Natural killer cell (primary cell): ENCODE measurements at regions not wholly inside any gene's neighbourhood (a gene's known extent, or its start where the extent isn't known, plus 50 kb on each side); places are given as distances from the start of the nearest gene placed in this dataset.
"Not testable (repeated sequence)": the region's sequence is repeated elsewhere in the genome, so short reads cannot be mapped to it uniquely, and the experiment has no call there.

Source experiments
- ATAC-seq, 3 donors: fragments of 150-1000 bp in 2 of 3; fragments of 200-7000 bp in 1 of 3; cut with Tn5 transposase; 1 replicate in 1 of 3; 2 replicates in 2 of 3; pipeline ENCODE4 v1.10.0; 2021; ENCODE audit warnings: mild to moderate bottlenecking in 2 of 3, moderate library complexity in 2 of 3
- DNase-seq, 2 donors: peaks; one replicate each; pipeline versions ENCODE4 v3.0.0 to v3.0.0-alpha.2; 2013 to 2021; ENCODE audit warnings: mixed read lengths in 1 of 2
- H3K27ac ChIP-seq: one replicate; pipeline ENCODE4 v1.5.1; 2013; ENCODE audit warnings: mild to moderate bottlenecking, low read length
- H3K27me3 ChIP-seq: one replicate; pipeline ENCODE4 v1.6.1; 2013; ENCODE audit warnings: low read length; ENCODE audit not compliant: control insufficient read depth, insufficient read depth
- H3K36me3 ChIP-seq: one replicate; pipeline ENCODE4 v1.6.1; 2013; ENCODE audit warnings: low read length; ENCODE audit not compliant: control insufficient read depth, insufficient read depth
- H3K4me1 ChIP-seq: one replicate; pipeline ENCODE4 v1.6.1; 2013; ENCODE audit warnings: low read length; ENCODE audit not compliant: control insufficient read depth, insufficient read depth
- H3K4me3 ChIP-seq: one replicate; pipeline ENCODE4 v1.5.1; 2013; ENCODE audit warnings: low read length
- H3K9me3 ChIP-seq: one replicate; pipeline ENCODE4 v1.6.1; 2013; ENCODE audit warnings: low read length; ENCODE audit not compliant: control insufficient read depth, insufficient read depth
- H3K27ac Mint-ChIP-seq, 2 donors: one replicate each; pipeline ENCODE4 v1.8.0; 2022; ENCODE audit warnings: mild to moderate bottlenecking in 2 of 2, mixed read lengths in 2 of 2, moderate library complexity in 1 of 2
- H3K27me3 Mint-ChIP-seq, 2 donors: one replicate each; pipeline ENCODE4 v1.8.0; 2022; ENCODE audit warnings: low read depth in 2 of 2, mixed read lengths in 2 of 2
- H3K36me3 Mint-ChIP-seq: one replicate; pipeline ENCODE4 v1.8.0; 2022; ENCODE audit warnings: mixed read lengths
- H3K4me1 Mint-ChIP-seq, 2 donors: one replicate each; pipeline ENCODE4 v1.8.0; 2022; ENCODE audit warnings: mixed read lengths in 2 of 2
- H3K4me3 Mint-ChIP-seq: one replicate; pipeline ENCODE4 v1.8.0; 2022; ENCODE audit warnings: mild to moderate bottlenecking, moderate library complexity, mixed read lengths
- H3K9me3 Mint-ChIP-seq, 2 donors: one replicate each; pipeline ENCODE4 v1.8.0; 2022; ENCODE audit warnings: mixed read lengths in 2 of 2
- WGBS: methylation state at CpG from one replicate; pipeline ENCODE4 v1.1.7; 2013; ENCODE audit warnings: missing lambda C conversion rate; ENCODE audit not compliant: insufficient coverage; 5-methylcytosine and 5-hydroxymethylcytosine counted together
- intact Hi-C: fragments of 100-400 bp; cut with micrococcal nuclease; formaldehyde crosslinking; loops from one replicate; pipeline ENCODE4 v1.14.2; 2022
- TF ChIP-seq, protein P1 (sequence below): fragments of 200-600 bp; IDR thresholded peaks from one replicate; pipeline ENCODE4 v1.8.0; 2022; ENCODE audit warnings: antibody characterized with exemption

DNA sequence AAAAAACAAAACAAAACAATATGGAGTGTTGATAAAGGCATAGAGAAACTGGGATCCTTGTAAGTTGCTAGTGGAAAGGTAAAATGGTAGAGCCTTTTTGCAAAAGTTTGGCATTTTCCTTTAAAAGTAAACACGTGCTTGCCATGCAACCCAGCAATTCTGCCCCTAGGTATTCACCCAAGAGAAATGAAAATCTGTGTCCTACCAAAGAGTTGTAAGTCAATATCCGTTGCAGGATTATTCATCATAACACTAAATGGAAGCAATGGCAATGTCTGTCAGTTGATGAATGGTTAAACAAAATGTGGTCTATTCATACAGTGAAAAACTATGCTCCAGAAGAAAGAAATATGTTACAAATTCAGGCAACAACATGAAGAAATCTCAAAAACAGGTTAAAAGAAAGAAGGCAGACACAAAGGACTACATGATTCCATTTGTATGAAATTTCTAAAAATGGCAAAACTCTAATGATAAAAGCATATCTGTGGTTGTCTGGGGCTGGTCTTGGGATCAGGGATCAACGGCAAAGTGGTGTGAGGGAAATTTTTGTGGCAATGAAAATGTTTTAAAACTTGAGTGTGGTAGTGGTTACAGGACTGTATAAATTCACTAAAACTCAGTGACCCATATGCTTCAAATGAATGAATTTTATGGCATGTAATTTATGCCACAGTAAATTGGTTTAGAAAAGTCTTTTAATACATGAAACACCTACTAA lies 229.6 kb downstream of the OPA1 start:
- Mint-ChIP-seq H3K9me3 (no peaks in the 10 kb centered on the region), H3K36me3 (no peaks in the 10 kb centered on the region), H3K27ac (no peak overlapping the region), H3K4me1 (no peaks in the 10 kb centered on the region), H3K27me3 (peaks cover 22 to 47% of the 10 kb centered on the region in 2 donors), H3K4me3 (no peak overlapping the region)
- DNase-seq (no peak), ATAC-seq (no peak)
- Histone ChIP-seq H3K27me3 (no peaks in the 10 kb centered on the region), H3K4me3 (no peak overlapping the region), H3K4me1 (no peaks in the 10 kb centered on the region), H3K27ac (no peak overlapping the region), H3K9me3 (no peaks in the 10 kb centered on the region), H3K36me3 (no peaks in the 10 kb centered on the region)
- intact Hi-C loops = no loop called here
- TF ChIP-seq, protein P1, sequence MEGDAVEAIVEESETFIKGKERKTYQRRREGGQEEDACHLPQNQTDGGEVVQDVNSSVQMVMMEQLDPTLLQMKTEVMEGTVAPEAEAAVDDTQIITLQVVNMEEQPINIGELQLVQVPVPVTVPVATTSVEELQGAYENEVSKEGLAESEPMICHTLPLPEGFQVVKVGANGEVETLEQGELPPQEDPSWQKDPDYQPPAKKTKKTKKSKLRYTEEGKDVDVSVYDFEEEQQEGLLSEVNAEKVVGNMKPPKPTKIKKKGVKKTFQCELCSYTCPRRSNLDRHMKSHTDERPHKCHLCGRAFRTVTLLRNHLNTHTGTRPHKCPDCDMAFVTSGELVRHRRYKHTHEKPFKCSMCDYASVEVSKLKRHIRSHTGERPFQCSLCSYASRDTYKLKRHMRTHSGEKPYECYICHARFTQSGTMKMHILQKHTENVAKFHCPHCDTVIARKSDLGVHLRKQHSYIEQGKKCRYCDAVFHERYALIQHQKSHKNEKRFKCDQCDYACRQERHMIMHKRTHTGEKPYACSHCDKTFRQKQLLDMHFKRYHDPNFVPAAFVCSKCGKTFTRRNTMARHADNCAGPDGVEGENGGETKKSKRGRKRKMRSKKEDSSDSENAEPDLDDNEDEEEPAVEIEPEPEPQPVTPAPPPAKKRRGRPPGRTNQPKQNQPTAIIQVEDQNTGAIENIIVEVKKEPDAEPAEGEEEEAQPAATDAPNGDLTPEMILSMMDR = no peak
- 84% methylated on average over 2 of the region's 3 CpGs for WGBS

- H3K36me3 Mint-ChIP-seq, intact Hi-C loops, H3K9me3 Mint-ChIP-seq, H3K36me3 ChIP-seq, DNase-seq, H3K4me3 ChIP-seq, H3K4me1 ChIP-seq, H3K4me3 Mint-ChIP-seq, H3K27ac Mint-ChIP-seq, ATAC-seq, H3K27ac ChIP-seq, H3K4me1 Mint-ChIP-seq, H3K27me3 ChIP-seq, H3K9me3 ChIP-seq: not testable (repeated sequence)
- 90% methylated on average over 3 of the region's 3 CpGs for WGBS
- peaks cover 22 to 47% of the 10 kb centered on the region in 2 donors for H3K27me3 Mint-ChIP-seq
Observed at GRCh38 chr3:193823213-193823605, 230.2 kb downstream of the OPA1 start.

GRCh38 chr3:193824365-193824764 lies 231.4 kb downstream of the OPA1 start:
- H3K4me1 ChIP-seq = no peaks in the 10 kb centered on the region
- H3K27ac Mint-ChIP-seq = no peak overlapping the region
- no peak overlapping the region for H3K4me3 Mint-ChIP-seq
- peaks cover 19 to 40% of the 10 kb centered on the region in 2 donors for H3K27me3 Mint-ChIP-seq
- ATAC-seq = no peak
- H3K4me1 Mint-ChIP-seq = no peaks in the 10 kb centered on the region
- no peaks in the 10 kb centered on the region for H3K36me3 Mint-ChIP-seq
- H3K36me3 ChIP-seq = no peaks in the 10 kb centered on the region
- H3K9me3 Mint-ChIP-seq = no peaks in the 10 kb centered on the region
- intact Hi-C loops = no loop called here
- TF ChIP-seq, protein P1 = no peak
- DNase-seq = no peak
- no peak overlapping the region for H3K27ac ChIP-seq
- H3K4me3 ChIP-seq = no peak overlapping the region
- H3K27me3 ChIP-seq = no peaks in the 10 kb centered on the region
- H3K9me3 ChIP-seq = no peaks in the 10 kb centered on the region

- ATAC-seq (no peak), DNase-seq (no peak)
- no peaks in the 10 kb centered on the region for H3K36me3 ChIP-seq
- H3K4me1 ChIP-seq = no peaks in the 10 kb centered on the region
- Mint-ChIP-seq H3K27me3 (peaks cover 18 to 33% of the 10 kb centered on the region in 2 donors), H3K27ac (no peak overlapping the region), H3K36me3 (no peaks in the 10 kb centered on the region), H3K4me3 (no peak overlapping the region), H3K9me3 (no peaks in the 10 kb centered on the region), H3K4me1 (no peaks in the 10 kb centered on the region)
- H3K4me3 ChIP-seq = no peak overlapping the region
- no peaks in the 10 kb centered on the region for H3K27me3 ChIP-seq
- H3K27ac ChIP-seq = no peak overlapping the region
- TF ChIP-seq, protein P1 = no peak
- 88% methylated on average over 6 of the region's 6 CpGs for WGBS
- intact Hi-C loops = no loop called here
- H3K9me3 ChIP-seq = no peaks in the 10 kb centered on the region
Observed at GRCh38 chr3:193825617-193826016, 232.6 kb downstream of the OPA1 start.
